CD4-positive, alpha-beta T cell treated with Interferon alpha-2 for 1 hour (primary cell): ENCODE measurements at regions not wholly inside any gene's neighbourhood (a gene's known extent, or its start where the extent isn't known, plus 50 kb on each side); places are given as distances from the start of the nearest gene placed in this dataset.
"Not testable (repeated sequence)": the region's sequence is repeated elsewhere in the genome, so short reads cannot be mapped to it uniquely, and the experiment has no call there.

Experiments
- DNase-seq, 2 donors: peaks; one replicate each; pipeline ENCODE4 v3.0.0-alpha.2; 2020 to 2022

GRCh38 chr20:16864069-16864468 lies 115.9 kb downstream of the OTOR start:
- DNase-seq = no peak

- DNase-seq = no peak
Observed at GRCh38 chr20:16864963-16865362, 116.8 kb downstream of the OTOR start.

GRCh38 chr20:16865406-16865805 lies 117.2 kb downstream of the OTOR start:
- no peak for DNase-seq

- not testable (repeated sequence) for DNase-seq
Observed at GRCh38 chr20:16873124-16873523, 125.0 kb downstream of the OTOR start.

GRCh38 chr20:16877053-16877554 lies 128.9 kb downstream of the OTOR start:
- DNase-seq = no peak

- no peak for DNase-seq
Observed at GRCh38 chr20:16885746-16886145, 137.6 kb downstream of the OTOR start.

GRCh38 chr20:16898433-16898832 lies 150.3 kb downstream of the OTOR start:
- no peak for DNase-seq

GRCh38 chr20:16902662-16903061 lies 154.5 kb downstream of the OTOR start:
- no peak for DNase-seq

- DNase-seq = no peak
Observed at GRCh38 chr20:16904751-16905150, 156.6 kb downstream of the OTOR start.

- no peak for DNase-seq
Observed at GRCh38 chr20:16914277-16914676, 166.1 kb downstream of the OTOR start.

GRCh38 chr20:16916165-16916564 lies 168.0 kb downstream of the OTOR start:
- DNase-seq = no peak

- DNase-seq = no peak
Observed at GRCh38 chr20:16917636-16918035, 169.5 kb downstream of the OTOR start.

- no peak for DNase-seq
Observed at GRCh38 chr20:16918366-16918765, 170.2 kb downstream of the OTOR start.

GRCh38 chr20:16919841-16920240 lies 171.7 kb downstream of the OTOR start:
- DNase-seq = no peak

GRCh38 chr20:16922834-16923233 lies 174.7 kb downstream of the OTOR start:
- no peak for DNase-seq

- DNase-seq = no peak
Observed at GRCh38 chr20:16926626-16927430, 178.7 kb downstream of the OTOR start.

- DNase-seq = no peak
Observed at GRCh38 chr20:16929756-16930155, 181.6 kb downstream of the OTOR start.

GRCh38 chr20:16930656-16931055 lies 182.5 kb downstream of the OTOR start:
- DNase-seq = no peak

- DNase-seq = no peak
Observed at GRCh38 chr20:16939051-16939450, 190.9 kb downstream of the OTOR start.

GRCh38 chr20:16940701-16941100 lies 192.5 kb downstream of the OTOR start:
- no peak for DNase-seq

GRCh38 chr20:16942051-16942450 lies 193.9 kb downstream of the OTOR start:
- no peak for DNase-seq

GRCh38 chr20:16942756-16943155 lies 194.6 kb downstream of the OTOR start:
- no peak for DNase-seq

- DNase-seq = no peak
Observed at GRCh38 chr20:16944745-16945144, 196.6 kb downstream of the OTOR start.

- DNase-seq = no peak
Observed at GRCh38 chr20:16945619-16946018, 197.5 kb downstream of the OTOR start.

GRCh38 chr20:16946097-16946496 lies 197.9 kb downstream of the OTOR start:
- DNase-seq = no peak
